NOMO-1 (cell line): ENCODE measurements at regions not wholly inside any gene's neighbourhood (a gene's known extent, or its start where the extent isn't known, plus 50 kb on each side); places are given as distances from the start of the nearest gene placed in this dataset.
A peak's percentile ranks its signal among the peaks of the same experiment; 100 is the strongest.

Experiments used
- DNase-seq, 2 experiments: peaks; one replicate each; lab custom pipeline; 2025; ENCODE audit not compliant: unreplicated experiment in 2 of 2; lab: John Stamatoyannopoulos, UW

DNA sequence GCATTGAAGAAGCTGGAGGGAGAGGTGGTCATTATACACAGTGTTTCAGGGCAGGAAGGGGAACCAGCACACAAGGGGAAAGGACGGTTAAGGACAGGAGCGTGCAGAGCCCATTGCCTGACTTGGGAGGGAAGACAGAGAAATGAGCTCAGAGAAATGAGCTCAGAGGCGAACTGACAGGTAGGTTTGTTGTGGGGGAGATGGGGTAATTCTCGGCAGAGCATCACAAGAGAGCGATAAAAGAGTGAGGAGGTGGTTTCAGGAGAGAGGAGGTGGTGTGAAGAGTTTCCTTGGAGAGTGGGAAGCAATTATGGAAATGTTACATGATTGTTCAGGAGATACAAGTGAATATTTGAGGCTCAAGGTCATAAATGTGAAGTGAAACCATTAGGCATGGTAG is 61.0 kb downstream of the MRGPRX1 start:
- no peak for DNase-seq

DNA sequence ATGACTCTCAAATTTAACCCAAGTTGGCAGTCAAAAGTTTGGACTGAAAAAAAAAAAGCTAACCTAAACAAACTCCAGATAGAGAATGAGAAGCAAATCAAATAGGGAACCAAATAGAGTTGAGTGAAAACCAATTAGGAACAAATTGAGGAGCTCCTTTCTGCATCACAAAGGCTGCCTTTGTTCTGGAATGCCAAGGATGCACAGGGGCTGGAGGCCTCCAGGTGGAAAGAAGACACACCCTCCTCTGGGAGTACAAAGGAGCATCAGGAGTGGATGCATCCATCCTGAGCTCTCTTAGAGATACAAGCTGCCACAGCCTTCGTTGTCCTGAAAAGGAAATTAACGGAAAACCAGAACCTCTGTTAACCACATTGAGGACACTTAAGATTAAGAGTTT is 73.3 kb downstream of the MRGPRX1 start:
- DNase-seq: no peak

DNA sequence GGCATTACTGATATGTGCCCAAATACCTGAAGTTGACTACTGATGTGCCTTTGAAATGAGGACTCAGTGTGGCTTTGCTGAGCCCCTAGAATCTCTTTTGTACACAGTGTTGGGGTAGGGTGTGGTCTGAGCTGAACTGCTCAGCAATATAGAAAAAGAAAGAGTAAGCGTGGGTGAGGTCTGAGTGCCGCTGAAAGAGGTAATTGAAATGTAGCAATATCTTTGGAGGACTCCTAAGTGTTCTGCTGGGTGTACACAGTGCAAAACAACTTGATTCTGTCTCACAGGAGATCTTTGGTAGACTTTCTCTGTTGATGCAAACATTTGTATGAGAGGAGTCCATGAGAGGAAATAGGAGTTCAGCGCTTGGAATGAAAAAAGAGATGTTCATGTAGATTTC is 73.7 kb upstream of the PTPN5 start:
- DNase-seq: no peak

DNA sequence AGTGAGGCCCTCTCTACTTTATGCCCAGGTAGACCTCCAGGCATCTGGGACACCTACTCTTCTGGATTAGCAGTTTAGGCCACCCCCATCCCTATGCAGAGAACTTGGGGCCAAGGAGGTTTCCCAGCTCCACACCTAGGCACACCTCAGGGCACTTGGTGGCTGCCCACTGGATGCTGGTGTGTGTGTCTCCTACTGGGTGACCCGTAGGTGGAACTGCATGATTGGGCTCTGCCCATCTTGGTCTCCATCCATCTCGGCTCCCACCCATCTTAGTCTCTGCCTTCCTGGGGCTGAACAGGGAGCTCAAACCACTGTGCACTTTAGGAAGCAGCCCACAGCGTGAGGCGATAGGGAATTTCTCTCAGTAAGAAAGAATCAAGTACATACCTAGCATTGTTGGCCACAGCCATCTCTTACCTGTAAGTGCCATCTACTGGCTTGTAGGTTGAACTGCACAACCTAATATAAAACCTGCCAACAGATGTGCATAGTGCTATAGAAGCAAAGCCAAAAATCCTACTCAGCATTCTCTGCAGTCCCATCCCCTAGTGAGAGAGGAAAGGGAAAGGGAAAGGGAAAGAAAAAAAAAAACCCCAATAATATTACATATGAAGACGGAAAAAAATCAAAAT is 61.6 kb upstream of the PTPN5 start:
- peak in 1 of 2 experiments; percentile 5 for DNase-seq

DNA sequence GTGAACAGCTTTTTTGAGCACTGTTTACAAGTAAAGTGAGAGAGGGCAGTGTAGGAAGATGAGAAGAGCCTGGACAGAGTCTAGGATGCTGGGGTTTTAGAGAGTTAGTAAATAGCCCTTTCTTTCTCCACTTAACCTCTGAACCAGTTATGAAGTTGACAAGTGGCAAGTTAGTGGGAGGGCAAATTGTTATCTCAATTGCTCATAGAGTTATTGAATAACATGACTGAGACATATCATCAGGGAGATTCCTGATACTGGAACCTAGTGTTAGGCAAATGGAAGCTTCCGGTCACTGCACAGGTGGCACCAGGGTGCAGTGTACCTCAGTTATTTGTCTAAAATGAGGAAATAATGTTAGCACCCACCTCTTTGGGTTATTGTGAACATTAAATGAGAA is 57.8 kb upstream of the PTPN5 start:
- DNase-seq: no peak

DNA sequence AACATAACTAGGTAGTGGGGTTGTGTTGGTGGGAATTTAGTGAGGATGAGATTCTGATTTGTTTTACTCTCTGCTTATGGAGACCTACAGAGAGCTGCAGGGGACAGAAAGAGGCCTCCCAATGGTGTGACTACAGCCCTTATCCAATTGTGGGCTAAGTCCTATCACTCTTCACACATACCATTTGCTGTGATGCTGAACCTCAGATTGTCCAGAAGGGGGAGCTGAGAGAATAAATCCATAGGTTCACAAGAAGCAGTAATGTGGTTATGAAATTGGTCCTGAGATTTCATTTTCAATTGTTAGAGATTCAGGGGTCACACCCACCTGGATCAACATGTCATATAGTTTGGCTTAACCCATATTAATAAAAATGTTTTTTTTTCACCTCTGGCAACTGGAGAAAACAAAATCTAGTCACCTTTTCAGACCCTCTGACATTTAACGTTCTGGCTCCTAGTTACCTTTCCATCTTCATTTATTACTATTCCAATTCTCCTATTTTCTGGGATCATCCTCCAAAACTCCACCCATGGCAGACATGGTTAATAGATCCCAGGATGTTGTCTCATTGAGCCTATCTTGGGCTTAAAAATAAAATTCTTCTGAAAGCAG is 53.3 kb upstream of the PTPN5 start:
- DNase-seq: peak in 1 of 2 experiments; percentile 12
